Breast epithelium (tissue), 4 donors: ENCODE measurements at regions not wholly inside any gene's neighbourhood (a gene's known extent, or its start where the extent isn't known, plus 50 kb on each side); places are given as distances from the start of the nearest gene placed in this dataset.

Source experiments
- DNase-seq, 2 donors: peaks; one replicate each; pipeline ENCODE4 v3.0.0-alpha.2; 2019; ENCODE audit warnings: low spot score in 2 of 2
- H3K27ac ChIP-seq, 2 donors: fragments of 200-600 bp; sonication (generic) in 1 of 2; one replicate each; pipeline ENCODE4 v1.5.1; 2016 to 2019; ENCODE audit warnings: mild to moderate bottlenecking in 1 of 2
- H3K27me3 ChIP-seq, 2 donors: fragments of 200-600 bp; sonication (generic) in 1 of 2; one replicate each; pipeline versions ENCODE4 v1.5.1 to v1.6.0; 2017 to 2019; ENCODE audit warnings: control low read depth in 1 of 2, mild to moderate bottlenecking in 1 of 2
- H3K36me3 ChIP-seq: fragments of 200-600 bp; one replicate; pipeline ENCODE4 v1.5.1; 2019
- H3K4me1 ChIP-seq, 2 donors: fragments of 200-600 bp; sonication (generic); one replicate each; pipeline ENCODE4 v1.5.1; 2016 to 2019; ENCODE audit warnings: control low read depth in 1 of 2
- H3K4me3 ChIP-seq, 3 donors: fragments of 200-600 bp; sonication (generic); 1 replicate in 2 of 3; 2 replicates in 1 of 3; pipeline ENCODE4 v1.5.1; 2016 to 2019; ENCODE audit warnings: mild to moderate bottlenecking in 3 of 3, moderate library complexity in 2 of 3
- H3K9me3 ChIP-seq, 2 donors: fragments of 200-600 bp; sonication (generic) in 1 of 2; one replicate each; pipeline ENCODE4 v1.5.1; 2016 to 2019; ENCODE audit warnings: control low read depth in 1 of 2
- CTCF ChIP-seq, 3 donors: fragments of 450-650 bp; IDR thresholded peaks; one replicate each; pipeline ENCODE4 v1.5.1; 2016 to 2017; ENCODE audit warnings: antibody characterized with exemption in 3 of 3, mild to moderate bottlenecking in 3 of 3, moderate library complexity in 3 of 3
- POLR2A ChIP-seq: fragments of 450-650 bp; IDR thresholded peaks from one replicate; pipeline ENCODE4 v1.6.1; 2016; ENCODE audit warnings: antibody characterized with exemption, mild to moderate bottlenecking, moderate library complexity
- POLR2AphosphoS5 ChIP-seq, 3 donors: sonication (generic); formaldehyde crosslinking; IDR thresholded peaks; one replicate each; pipeline ENCODE4 v1.6.1; 2017; ENCODE audit warnings: antibody characterized with exemption in 3 of 3
- intact Hi-C: fragments of 100-400 bp; cut with DNase I; formaldehyde crosslinking; loops from one replicate; pipeline ENCODE4 v1.15.1; 2023; ENCODE audit warnings: low total_unique reads

- TF ChIP-seq POLR2AphosphoS5 (IDR thresholded peaks at IDR 0.05) (no peak), CTCF (IDR thresholded peaks at IDR 0.05) (no peak), POLR2A (no peak)
- intact Hi-C loops: no loop called here
- H3K4me1 ChIP-seq: no peaks in the 10 kb centered on the region
- no peak overlapping the region for H3K27ac ChIP-seq
- H3K4me3 ChIP-seq: no peak overlapping the region
- H3K27me3 ChIP-seq: no peaks in the 10 kb centered on the region
- peaks cover 0 to 7% of the 10 kb centered on the region in 2 donors for H3K9me3 ChIP-seq
- H3K36me3 ChIP-seq: no peaks in the 10 kb centered on the region
- DNase-seq: no peak
Observed at GRCh38 chr6:51107769-51108203, 289.1 kb downstream of the TFAP2B start.

- intact Hi-C loops: no loop called here
- no peaks in the 10 kb centered on the region for H3K27me3 ChIP-seq
- H3K9me3 ChIP-seq: peaks cover 0 to 7% of the 10 kb centered on the region in 2 donors
- DNase-seq: no peak
- no peak for TF ChIP-seq CTCF (IDR thresholded peaks at IDR 0.05)
- TF ChIP-seq POLR2AphosphoS5 (IDR thresholded peaks at IDR 0.05): no peak
- no peak for TF ChIP-seq POLR2A
- no peaks in the 10 kb centered on the region for H3K4me1 ChIP-seq
- H3K27ac ChIP-seq: peak overlapping the region; percentile 38 to 55
- no peak overlapping the region for H3K4me3 ChIP-seq
- no peaks in the 10 kb centered on the region for H3K36me3 ChIP-seq
Observed at GRCh38 chr6:51108563-51109234, 290.0 kb downstream of the TFAP2B start.

GRCh38 chr6:51112731-51113130, 294.1 kb downstream of the TFAP2B start:
- Histone ChIP-seq H3K4me1 (no peaks in the 10 kb centered on the region), H3K27me3 (no peaks in the 10 kb centered on the region), H3K4me3 (no peak overlapping the region), H3K36me3 (no peaks in the 10 kb centered on the region), H3K9me3 (peaks cover 0 to 7% of the 10 kb centered on the region in 2 donors), H3K27ac (no peak overlapping the region)
- DNase-seq: no peak
- intact Hi-C loops: no loop called here
- TF ChIP-seq CTCF (IDR thresholded peaks at IDR 0.05): no peak
- no peak for TF ChIP-seq POLR2A
- no peak for TF ChIP-seq POLR2AphosphoS5 (IDR thresholded peaks at IDR 0.05)

- no peak for DNase-seq
- intact Hi-C loops: no loop called here
- Histone ChIP-seq H3K27ac (no peak overlapping the region), H3K27me3 (no peaks in the 10 kb centered on the region), H3K4me1 (no peaks in the 10 kb centered on the region), H3K4me3 (no peak overlapping the region), H3K36me3 (no peaks in the 10 kb centered on the region), H3K9me3 (no peaks in the 10 kb centered on the region)
- TF ChIP-seq POLR2A: no peak
- TF ChIP-seq CTCF (IDR thresholded peaks at IDR 0.05): no peak
- no peak for TF ChIP-seq POLR2AphosphoS5 (IDR thresholded peaks at IDR 0.05)
Observed at GRCh38 chr6:51116723-51117122, 298.1 kb downstream of the TFAP2B start.

- Histone ChIP-seq H3K4me3 (no peak overlapping the region), H3K36me3 (no peaks in the 10 kb centered on the region), H3K27ac (no peak overlapping the region), H3K9me3 (no peaks in the 10 kb centered on the region), H3K4me1 (no peaks in the 10 kb centered on the region), H3K27me3 (no peaks in the 10 kb centered on the region)
- TF ChIP-seq POLR2AphosphoS5 (IDR thresholded peaks at IDR 0.05) (no peak), POLR2A (no peak), CTCF (IDR thresholded peaks at IDR 0.05) (no peak)
- DNase-seq: no peak
- intact Hi-C loops: no loop called here
Observed at GRCh38 chr6:51118792-51119191, 300.1 kb downstream of the TFAP2B start.
